ENCODE measurements at regions not wholly inside any gene's neighbourhood (a gene's known extent, or its start where the extent isn't known, plus 50 kb on each side); places are given as distances from the start of the nearest gene placed in this dataset.

GRCh38 chrX:107560041-107560440, 68.3 kb upstream of the PRPS1 start:
- TF ChIP-seq CTCF (conservative IDR thresholded peaks at IDR 0.05; ENCODE audit: low read depth, low read length): no peak
- TF ChIP-seq EZH2phosphoT487 (IDR thresholded peaks at IDR 0.05; ENCODE audit: borderline replicate concordance, low read length): no peak
- no peak for TF ChIP-seq EZH2 (IDR thresholded peaks at IDR 0.05; ENCODE audit: low read length, unreplicated experiment)
